ENCODE measurements at regions not wholly inside any gene's neighbourhood (a gene's known extent, or its start where the extent isn't known, plus 50 kb on each side); places are given as distances from the start of the nearest gene placed in this dataset.
"Not testable (repeated sequence)": the region's sequence is repeated elsewhere in the genome, so short reads cannot be mapped to it uniquely, and the experiment has no call there.

GRCh38 chr1:201729973-201730608, 98.9 kb upstream of the IPO9 start:
- DNase-seq = no peak

GRCh38 chr1:201730611-201731010, 98.3 kb upstream of the IPO9 start:
- peak; percentile 50 for DNase-seq

GRCh38 chr1:201731142-201731541, 97.8 kb upstream of the IPO9 start:
- no peak for DNase-seq

- DNase-seq = no peak
Measured at GRCh38 chr1:201731592-201731991, 97.4 kb upstream of the IPO9 start.

GRCh38 chr1:201732351-201732750, 96.6 kb upstream of the IPO9 start:
- DNase-seq = no peak

GRCh38 chr1:201734221-201734620, 94.7 kb upstream of the IPO9 start:
- not testable (repeated sequence) for DNase-seq

- DNase-seq = no peak
Measured at GRCh38 chr1:201734786-201735185, 94.2 kb upstream of the IPO9 start.

GRCh38 chr1:201736707-201737320, 92.1 kb upstream of the IPO9 start:
- DNase-seq = no peak

GRCh38 chr1:201737352-201738060, 91.5 kb upstream of the IPO9 start:
- DNase-seq = peak; percentile 40

- DNase-seq = no peak
Measured at GRCh38 chr1:201739080-201739479, 89.9 kb upstream of the IPO9 start.

- DNase-seq = peak; percentile 54
Measured at GRCh38 chr1:201739492-201740085, 89.4 kb upstream of the IPO9 start.

GRCh38 chr1:201740086-201740541, 88.8 kb upstream of the IPO9 start:
- no peak for DNase-seq

GRCh38 chr1:201740670-201741111, 88.3 kb upstream of the IPO9 start:
- no peak for DNase-seq

GRCh38 chr1:201741763-201742342, 87.1 kb upstream of the IPO9 start:
- DNase-seq = no peak

GRCh38 chr1:201742476-201742875, 86.5 kb upstream of the IPO9 start:
- DNase-seq = no peak

GRCh38 chr1:201742955-201743805, 85.8 kb upstream of the IPO9 start:
- no peak for DNase-seq

- DNase-seq = no peak
Measured at GRCh38 chr1:201745023-201745422, 83.9 kb upstream of the IPO9 start.

- DNase-seq = no peak
Measured at GRCh38 chr1:201746156-201746555, 82.8 kb upstream of the IPO9 start.

GRCh38 chr1:201747261-201747660, 81.7 kb upstream of the IPO9 start:
- DNase-seq = no peak

- no peak for DNase-seq
Measured at GRCh38 chr1:201748335-201748734, 80.6 kb upstream of the IPO9 start.

GRCh38 chr1:201749059-201749690, 79.8 kb upstream of the IPO9 start:
- DNase-seq = no peak

All from occipital lobe (tissue), 1 donor.